Astrocyte (in vitro differentiated cells and primary cell): ENCODE measurements at regions not wholly inside any gene's neighbourhood (a gene's known extent, or its start where the extent isn't known, plus 50 kb on each side); places are given as distances from the start of the nearest gene placed in this dataset.
"Not testable (repeated sequence)": the region's sequence is repeated elsewhere in the genome, so short reads cannot be mapped to it uniquely, and the experiment has no call there.

Experiments used
- DNase-seq: peaks from one replicate; pipeline ENCODE4 v3.0.0-alpha.2; 2010; ENCODE audit warnings: low read depth
- FAIRE-seq: peaks from 2 replicates; lab custom pipeline; 2011; peaks lifted over from hg19 to GRCh38; lab: Jason Lieb, UNC
- H2AFZ ChIP-seq: 2 replicates; pipeline ENCODE4 v1.6.0; 2012; ENCODE audit warnings: low read depth, low read length, inconsistent platforms
- H3K27ac ChIP-seq: 2 replicates; pipeline ENCODE4 v1.5.1; 2011; ENCODE audit warnings: low read depth, low read length, inconsistent platforms
- H3K27me3 ChIP-seq: 2 replicates; pipeline ENCODE4 v1.6.0; 2011; ENCODE audit warnings: low read length, inconsistent platforms; ENCODE audit not compliant: insufficient read depth
- H3K36me3 ChIP-seq: 2 replicates; pipeline ENCODE4 v1.5.1; 2011; ENCODE audit warnings: low read length, inconsistent platforms; ENCODE audit not compliant: insufficient read depth
- H3K4me1 ChIP-seq: 2 replicates; pipeline ENCODE4 v1.5.1; 2011; ENCODE audit warnings: low read length, inconsistent platforms; ENCODE audit not compliant: insufficient read depth
- H3K4me2 ChIP-seq: 2 replicates; pipeline ENCODE4 v1.6.0; 2012; ENCODE audit warnings: low read length, inconsistent platforms
- H3K4me3 ChIP-seq: 2 replicates; pipeline ENCODE4 v1.5.1; 2011; ENCODE audit warnings: low read depth, mild to moderate bottlenecking, low read length, inconsistent platforms; ENCODE audit not compliant: insufficient read depth
- H3K79me2 ChIP-seq: 2 replicates; pipeline ENCODE4 v1.6.0; 2012; ENCODE audit warnings: mild to moderate bottlenecking, low read length, inconsistent platforms; ENCODE audit not compliant: insufficient read depth
- H3K9ac ChIP-seq: 2 replicates; pipeline ENCODE4 v1.6.0; 2012; ENCODE audit warnings: mild to moderate bottlenecking, low read length, inconsistent platforms
- H3K9me3 ChIP-seq: 2 replicates; pipeline ENCODE4 v1.5.1; 2012; ENCODE audit warnings: low read depth, mild to moderate bottlenecking, low read length, inconsistent platforms; ENCODE audit not compliant: insufficient read depth
- H4K20me1 ChIP-seq: 2 replicates; pipeline ENCODE4 v1.6.0; 2012; ENCODE audit warnings: low read length, inconsistent platforms; ENCODE audit not compliant: insufficient read depth
- H3K27ac Mint-ChIP-seq: one replicate; pipeline ENCODE4 v1.8.0; 2021; ENCODE audit warnings: mild to moderate bottlenecking, mixed read lengths; ENCODE audit not compliant: unreplicated experiment
- H3K27me3 Mint-ChIP-seq: one replicate; pipeline ENCODE4 v1.8.0; 2021; ENCODE audit warnings: low read depth, mixed read lengths; ENCODE audit not compliant: unreplicated experiment
- H3K36me3 Mint-ChIP-seq: one replicate; pipeline ENCODE4 v1.8.0; 2021; ENCODE audit warnings: low read depth, mixed read lengths; ENCODE audit not compliant: unreplicated experiment
- H3K4me1 Mint-ChIP-seq: one replicate; pipeline ENCODE4 v1.8.0; 2021; ENCODE audit warnings: low read depth, mixed read lengths; ENCODE audit not compliant: unreplicated experiment
- H3K4me3 Mint-ChIP-seq: one replicate; pipeline ENCODE4 v1.8.0; 2021; ENCODE audit warnings: mild to moderate bottlenecking, moderate library complexity, mixed read lengths; ENCODE audit not compliant: unreplicated experiment
- H3K9me3 Mint-ChIP-seq: one replicate; pipeline ENCODE4 v1.8.0; 2021; ENCODE audit warnings: mild to moderate bottlenecking, mixed read lengths; ENCODE audit not compliant: unreplicated experiment
- EZH2 ChIP-seq: IDR thresholded peaks from 2 replicates; pipeline ENCODE4 v1.6.1; 2012; ENCODE audit warnings: mild to moderate bottlenecking, low read length, inconsistent platforms; ENCODE audit not compliant: insufficient read depth
- TF ChIP-seq, protein P1 (sequence below): IDR thresholded peaks from 2 replicates; pipeline ENCODE4 v1.5.1; 2011; ENCODE audit warnings: low read depth, mild to moderate bottlenecking, inconsistent platforms, low read length, moderate library complexity; ENCODE audit not compliant: insufficient read depth

GRCh38 chr12:112694065-112694464 is 97.5 kb upstream of the RPH3A start:
- H4K20me1 ChIP-seq = no peaks in the 10 kb centered on the region
- H3K4me1 ChIP-seq = no peaks in the 10 kb centered on the region
- no peak for FAIRE-seq
- H3K27me3 ChIP-seq = no peaks in the 10 kb centered on the region
- TF ChIP-seq, protein P1, sequence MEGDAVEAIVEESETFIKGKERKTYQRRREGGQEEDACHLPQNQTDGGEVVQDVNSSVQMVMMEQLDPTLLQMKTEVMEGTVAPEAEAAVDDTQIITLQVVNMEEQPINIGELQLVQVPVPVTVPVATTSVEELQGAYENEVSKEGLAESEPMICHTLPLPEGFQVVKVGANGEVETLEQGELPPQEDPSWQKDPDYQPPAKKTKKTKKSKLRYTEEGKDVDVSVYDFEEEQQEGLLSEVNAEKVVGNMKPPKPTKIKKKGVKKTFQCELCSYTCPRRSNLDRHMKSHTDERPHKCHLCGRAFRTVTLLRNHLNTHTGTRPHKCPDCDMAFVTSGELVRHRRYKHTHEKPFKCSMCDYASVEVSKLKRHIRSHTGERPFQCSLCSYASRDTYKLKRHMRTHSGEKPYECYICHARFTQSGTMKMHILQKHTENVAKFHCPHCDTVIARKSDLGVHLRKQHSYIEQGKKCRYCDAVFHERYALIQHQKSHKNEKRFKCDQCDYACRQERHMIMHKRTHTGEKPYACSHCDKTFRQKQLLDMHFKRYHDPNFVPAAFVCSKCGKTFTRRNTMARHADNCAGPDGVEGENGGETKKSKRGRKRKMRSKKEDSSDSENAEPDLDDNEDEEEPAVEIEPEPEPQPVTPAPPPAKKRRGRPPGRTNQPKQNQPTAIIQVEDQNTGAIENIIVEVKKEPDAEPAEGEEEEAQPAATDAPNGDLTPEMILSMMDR = no peak
- no peak for TF ChIP-seq EZH2
- H3K4me3 ChIP-seq = no peak overlapping the region
- H3K79me2 ChIP-seq = no peaks in the 10 kb centered on the region
- H2AFZ ChIP-seq = no peak overlapping the region
- no peaks in the 10 kb centered on the region for H3K9me3 ChIP-seq
- Mint-ChIP-seq H3K4me1 (no peaks in the 10 kb centered on the region), H3K36me3 (no peaks in the 10 kb centered on the region), H3K27ac (no peak overlapping the region), H3K4me3 (no peak overlapping the region), H3K27me3 (no peaks in the 10 kb centered on the region), H3K9me3 (peaks cover 2% of the 10 kb centered on the region)
- no peaks in the 10 kb centered on the region for H3K36me3 ChIP-seq
- no peak overlapping the region for H3K9ac ChIP-seq
- no peak overlapping the region for H3K4me2 ChIP-seq
- no peak overlapping the region for H3K27ac ChIP-seq
- no peak for DNase-seq

GRCh38 chr12:112697441-112697840 is 94.1 kb upstream of the RPH3A start:
- H3K27ac ChIP-seq, H3K9me3 Mint-ChIP-seq, H3K9ac ChIP-seq, FAIRE-seq, H3K36me3 Mint-ChIP-seq, H3K79me2 ChIP-seq, H4K20me1 ChIP-seq, H3K27me3 Mint-ChIP-seq, H3K4me3 Mint-ChIP-seq, H3K27me3 ChIP-seq, H3K27ac Mint-ChIP-seq, H3K4me3 ChIP-seq, H2AFZ ChIP-seq, DNase-seq, H3K36me3 ChIP-seq, H3K9me3 ChIP-seq, H3K4me1 ChIP-seq, H3K4me1 Mint-ChIP-seq, H3K4me2 ChIP-seq: not testable (repeated sequence)

GRCh38 chr12:112705037-112705632 is 86.4 kb upstream of the RPH3A start:
- Histone ChIP-seq H4K20me1 (no peaks in the 10 kb centered on the region), H3K27ac (no peak overlapping the region), H3K4me3 (no peak overlapping the region), H2AFZ (no peak overlapping the region), H3K4me1 (no peaks in the 10 kb centered on the region), H3K9me3 (no peaks in the 10 kb centered on the region), H3K36me3 (no peaks in the 10 kb centered on the region), H3K27me3 (no peaks in the 10 kb centered on the region), H3K79me2 (no peaks in the 10 kb centered on the region), H3K4me2 (no peak overlapping the region), H3K9ac (no peak overlapping the region)
- Mint-ChIP-seq H3K27ac (no peak overlapping the region), H3K4me3 (no peak overlapping the region), H3K27me3 (peaks cover 23% of the 10 kb centered on the region), H3K9me3 (no peaks in the 10 kb centered on the region), H3K36me3 (no peaks in the 10 kb centered on the region), H3K4me1 (peaks cover 3% of the 10 kb centered on the region)
- no peak for TF ChIP-seq EZH2
- TF ChIP-seq, protein P1 = no peak
- DNase-seq (no peak), FAIRE-seq (no peak)
